CD4-positive, alpha-beta T cell treated with Interferon gamma for 1 hour (primary cell): ENCODE measurements at regions not wholly inside any gene's neighbourhood (a gene's known extent, or its start where the extent isn't known, plus 50 kb on each side); places are given as distances from the start of the nearest gene placed in this dataset.

Source experiments
- DNase-seq: peaks from one replicate; pipeline ENCODE4 v3.0.0-alpha.2; 2020

DNA sequence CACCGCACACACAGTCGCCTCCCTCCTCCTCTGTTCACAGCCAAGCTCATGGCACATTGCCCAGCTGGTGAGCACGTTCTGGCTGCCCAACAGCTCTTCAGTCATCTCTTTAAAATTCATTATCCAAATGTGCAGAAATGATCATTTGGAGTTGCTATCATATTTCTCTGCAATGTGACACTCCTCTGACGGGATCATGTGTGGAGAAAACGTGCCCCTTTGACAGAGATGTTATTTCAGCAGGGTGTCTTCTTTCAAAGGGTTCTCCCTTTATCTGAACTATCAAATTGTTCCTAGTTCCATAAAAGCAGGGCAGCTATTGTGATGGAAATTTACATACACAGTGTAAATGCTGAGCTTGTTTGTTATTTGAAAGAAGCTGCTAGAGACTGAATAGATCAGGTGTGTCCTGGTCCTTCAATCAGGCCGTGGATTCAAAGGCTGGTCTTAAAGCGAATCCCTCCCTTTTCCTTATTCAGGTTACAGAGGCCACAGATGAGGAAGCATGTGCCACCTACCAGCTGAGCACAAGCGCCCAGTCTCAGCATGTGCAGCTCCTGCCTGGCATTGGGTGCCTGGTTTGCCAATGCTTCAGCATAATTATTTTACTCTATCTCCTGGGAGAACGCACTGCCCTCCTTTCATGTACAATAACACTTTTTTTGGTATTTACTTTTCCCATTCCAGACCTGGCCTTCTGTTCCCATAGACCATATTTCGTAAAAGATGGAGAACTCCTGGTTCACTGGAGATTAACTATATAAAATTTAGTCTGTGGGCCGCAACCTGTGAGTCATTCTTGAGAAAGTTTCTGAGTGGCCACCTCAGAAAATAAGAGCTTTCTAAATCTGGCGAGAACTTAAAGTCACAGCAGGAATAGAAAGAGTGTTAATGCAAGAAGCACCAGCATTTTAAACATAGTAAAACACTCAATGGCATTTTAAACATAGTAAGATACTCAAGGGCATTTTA is 433.7 kb downstream of the ENC1 start:
- DNase-seq, result no peak

- no peak for DNase-seq
Measured at GRCh38 chr5:74205767-74206578, 434.6 kb downstream of the ENC1 start.

- no peak for DNase-seq
Measured at GRCh38 chr5:74201334-74202081, 439.0 kb downstream of the ENC1 start.

DNA sequence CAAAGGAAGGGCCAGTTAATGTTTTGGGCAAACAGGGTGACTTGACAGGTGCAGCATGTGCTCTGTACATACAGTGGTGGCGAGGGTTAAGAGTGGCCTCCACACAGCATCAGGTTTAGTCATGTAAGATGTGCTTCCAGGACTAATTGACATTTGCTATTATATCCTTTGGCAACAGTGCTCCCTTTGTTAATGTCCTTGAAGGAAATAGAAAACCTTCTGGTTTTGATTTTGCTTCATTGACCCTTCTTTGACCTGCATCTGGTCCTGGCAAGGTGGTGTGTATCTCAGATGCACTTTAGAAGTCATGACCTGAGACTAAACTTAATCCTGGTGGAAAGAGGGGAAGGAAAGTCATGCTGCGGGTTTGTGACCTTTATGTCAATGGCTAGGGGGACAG is 440.0 kb downstream of the ENC1 start:
- DNase-seq, result no peak

DNA sequence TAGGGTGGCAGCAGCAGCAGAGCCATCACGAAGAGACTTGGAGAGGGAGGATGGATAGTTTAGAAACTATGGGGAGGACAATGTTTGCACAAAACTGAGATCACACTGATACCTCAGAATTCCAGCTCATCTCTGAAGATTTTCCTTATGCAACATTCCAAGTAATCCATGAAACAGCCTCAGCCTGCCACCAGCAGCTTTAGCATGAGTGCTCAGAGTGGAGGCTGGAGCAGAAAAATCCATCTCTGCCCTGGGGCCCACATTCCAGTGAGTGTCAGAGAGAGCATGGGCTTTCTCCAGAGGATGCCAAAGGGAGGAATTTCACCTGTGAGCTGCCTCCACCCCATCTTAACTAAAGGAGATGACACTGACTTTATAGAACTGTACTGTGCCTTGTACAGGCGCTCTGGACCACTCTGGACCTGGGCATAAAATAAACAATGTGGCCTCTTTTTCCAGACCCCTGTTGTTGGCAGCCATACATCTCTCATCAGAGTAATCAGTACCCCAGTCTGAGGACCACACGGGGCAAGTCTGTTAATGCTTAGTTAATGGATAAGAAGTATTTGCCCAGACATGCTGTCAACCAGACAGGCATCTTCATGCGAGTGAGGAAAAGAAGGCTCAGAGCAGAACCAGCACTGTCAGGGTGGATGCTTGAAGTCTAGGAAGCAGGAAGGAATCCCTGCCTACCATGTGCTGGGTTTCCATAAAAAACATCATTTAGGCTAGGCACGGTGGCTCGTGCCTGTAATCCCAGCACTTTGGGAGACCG is 440.9 kb downstream of the ENC1 start:
- DNase-seq, result no peak

- no peak for DNase-seq
Measured at GRCh38 chr5:74199005-74199404, 441.5 kb downstream of the ENC1 start.

GRCh38 chr5:74198156-74198555 is 442.4 kb downstream of the ENC1 start:
- DNase-seq, result no peak

DNA sequence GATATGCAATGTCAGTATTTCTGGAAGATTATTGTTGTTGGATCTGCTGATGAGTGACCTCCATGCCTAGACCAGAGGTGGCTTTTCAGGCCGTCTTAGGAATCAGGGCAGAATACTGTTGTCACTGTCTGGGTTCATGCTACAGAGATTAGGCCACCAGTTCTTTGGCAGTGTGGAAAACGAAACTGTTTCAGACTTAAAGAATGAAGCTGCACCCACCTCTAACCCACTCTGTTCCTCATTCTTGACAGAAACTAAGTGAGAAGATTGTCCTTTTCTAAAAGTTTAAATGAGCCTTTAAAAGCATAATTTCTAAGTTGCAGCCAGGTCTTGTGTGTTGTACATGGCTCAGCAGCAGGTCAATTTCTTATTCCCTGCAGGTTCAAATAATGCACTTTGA is 444.3 kb downstream of the ENC1 start:
- no peak for DNase-seq

DNA sequence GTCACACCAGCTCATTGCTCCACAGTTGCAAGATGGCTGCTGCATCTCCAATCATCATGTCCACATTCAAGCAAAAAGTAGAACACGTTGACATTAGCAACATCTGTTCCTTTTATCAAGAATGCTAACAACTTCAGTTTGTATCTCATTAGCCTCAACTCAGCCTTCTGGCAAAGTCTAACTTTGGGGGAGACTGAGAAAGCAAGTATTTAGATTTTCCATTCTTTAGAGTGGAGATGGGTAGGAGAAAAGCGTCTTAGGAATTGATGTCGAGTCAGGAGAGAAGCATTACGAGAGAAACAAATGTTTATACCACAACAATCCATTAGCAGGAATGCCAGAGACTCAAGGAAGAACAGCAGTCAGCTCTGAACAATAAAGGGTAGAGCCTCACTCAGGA is 446.3 kb downstream of the ENC1 start:
- no peak for DNase-seq

- no peak for DNase-seq
Measured at GRCh38 chr5:74192606-74193299, 447.8 kb downstream of the ENC1 start.

GRCh38 chr5:74188351-74189105 is 452.0 kb downstream of the ENC1 start:
- DNase-seq, result no peak

DNA sequence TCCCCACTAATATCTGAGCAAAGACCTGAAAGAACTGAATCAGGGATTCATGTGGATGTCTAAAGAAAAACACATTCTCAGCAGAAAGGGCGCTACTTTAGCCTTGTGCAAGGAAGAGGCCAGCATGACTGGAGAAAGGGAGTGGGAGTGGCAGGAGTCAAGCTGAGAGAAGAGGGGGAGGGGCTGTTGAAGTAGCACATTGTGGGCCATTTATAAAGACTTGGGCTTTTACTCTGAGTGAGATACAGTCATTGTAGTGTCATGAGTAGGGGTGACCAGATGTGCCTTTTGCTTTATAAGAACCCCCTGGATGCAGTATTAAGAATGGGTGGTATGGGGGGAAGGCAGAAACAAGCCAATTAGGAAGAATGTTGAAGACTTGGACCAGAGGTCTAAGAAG is 452.8 kb downstream of the ENC1 start:
- no peak for DNase-seq

- DNase-seq, result no peak
Measured at GRCh38 chr5:74186356-74187315, 453.9 kb downstream of the ENC1 start.

DNA sequence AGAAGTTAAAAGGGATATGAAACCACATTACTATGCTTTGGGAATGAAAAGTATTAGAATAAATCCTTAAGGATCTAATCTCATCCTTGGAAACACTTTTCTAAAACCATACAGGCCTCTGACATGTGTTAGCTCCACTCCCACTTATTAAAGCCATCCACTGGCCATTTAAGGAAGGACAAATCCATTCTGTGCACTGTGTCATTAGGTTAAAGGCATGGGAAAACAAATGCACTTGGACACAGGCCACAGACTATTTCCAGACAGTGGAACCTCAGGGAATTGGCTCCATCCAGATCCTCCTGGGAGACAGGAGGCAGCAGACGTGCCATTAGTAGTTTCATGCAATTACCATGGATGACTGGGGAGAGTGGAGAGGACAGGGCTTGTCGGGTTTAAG is 454.9 kb downstream of the ENC1 start:
- no peak for DNase-seq

DNA sequence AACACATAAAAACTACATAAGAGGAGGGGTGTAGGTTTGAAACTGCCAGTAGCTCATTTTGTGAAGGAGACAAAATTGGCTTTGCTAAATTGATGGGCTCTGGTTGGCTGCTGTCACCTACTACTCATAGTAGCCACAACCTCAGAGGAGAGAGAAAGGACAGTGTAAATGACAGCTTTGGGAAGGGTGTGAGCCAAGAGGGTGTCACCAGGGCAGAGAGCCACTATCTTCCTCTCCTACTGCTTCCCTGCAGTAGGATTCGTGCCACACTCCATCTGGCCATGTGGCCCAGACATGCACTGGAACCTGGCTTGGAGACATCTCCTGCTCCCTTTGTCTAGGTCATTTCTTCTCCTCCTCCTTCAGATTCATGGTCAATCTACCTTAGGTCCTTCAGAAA is 455.9 kb downstream of the ENC1 start:
- no peak for DNase-seq

DNA sequence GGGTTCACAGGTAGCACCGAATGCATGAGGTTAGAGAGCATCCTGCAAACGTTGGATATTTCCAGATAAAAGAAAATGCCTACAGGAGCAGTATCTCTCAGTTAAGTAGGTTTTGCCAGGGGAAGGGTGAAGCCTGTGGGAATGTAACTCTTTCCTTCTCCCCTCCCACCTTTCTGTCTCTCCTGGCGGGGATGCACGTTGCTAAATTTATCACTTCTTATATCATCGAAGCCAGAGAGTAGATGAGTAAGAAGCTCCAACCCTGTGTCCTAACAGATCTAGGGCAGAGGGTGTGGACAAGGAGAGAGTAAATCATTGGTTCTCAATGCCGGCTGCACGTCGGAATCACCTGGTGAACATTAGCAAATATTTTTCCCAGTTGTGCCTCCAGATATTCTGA is 457.5 kb downstream of the ENC1 start:
- no peak for DNase-seq

- DNase-seq, result no peak
Measured at GRCh38 chr5:74182603-74183002, 457.9 kb downstream of the ENC1 start.

GRCh38 chr5:74179701-74180100 is 460.8 kb downstream of the ENC1 start:
- DNase-seq, result no peak

- no peak for DNase-seq
Measured at GRCh38 chr5:74179179-74179578, 461.3 kb downstream of the ENC1 start.

- DNase-seq, result no peak
Measured at GRCh38 chr5:74177961-74178360, 462.6 kb downstream of the ENC1 start.
